Gastrocnemius medialis (tissue), 4 donors: ENCODE measurements at regions not wholly inside any gene's neighbourhood (a gene's known extent, or its start where the extent isn't known, plus 50 kb on each side); places are given as distances from the start of the nearest gene placed in this dataset.

ENCODE experiments used
- CTCF ChIP-seq, 5 experiments: fragments of 450-650 bp in 3 of 5; fragments of 200-600 bp in 2 of 5; sonication (generic) in 2 of 5; IDR thresholded peaks in 4 of 5; conservative IDR thresholded peaks in 1 of 5; 1 replicate in 4 of 5; 2 replicates in 1 of 5; pipeline ENCODE4 v1.5.1; 2016 to 2019; ENCODE audit warnings: antibody characterized with exemption in 5 of 5, mild to moderate bottlenecking in 3 of 5, moderate library complexity in 3 of 5
- POLR2A ChIP-seq, 2 donors: fragments of 450-650 bp; IDR thresholded peaks; one replicate each; pipeline ENCODE4 v1.6.1; 2017; ENCODE audit warnings: antibody characterized with exemption in 2 of 2, mild to moderate bottlenecking in 2 of 2, moderate library complexity in 2 of 2

GRCh38 chrX:25279510-25279909 lies 263.7 kb upstream of the ARX start:
- TF ChIP-seq CTCF (IDR thresholded peaks at IDR 0.05 in 4 of 5, conservative IDR thresholded peaks at IDR 0.05 in 1 of 5) = no peak
- no peak for TF ChIP-seq POLR2A (IDR thresholded peaks at IDR 0.05)
